WERI-Rb-1 (cell line): ENCODE measurements at regions not wholly inside any gene's neighbourhood (a gene's known extent, or its start where the extent isn't known, plus 50 kb on each side); places are given as distances from the start of the nearest gene placed in this dataset.

Source experiments
- DNase-seq: peaks from one replicate; pipeline ENCODE4 v3.0.0-alpha.2; 2020
- H3K27ac ChIP-seq: fragments of 250-450 bp; sonication (Bioruptor Pico); 2 replicates; pipeline ENCODE4 v1.5.1; 2020; ENCODE audit warnings: mild to moderate bottlenecking, moderate library complexity
- H3K27me3 ChIP-seq: fragments of 250-450 bp; sonication (Bioruptor Pico); 2 replicates; pipeline ENCODE4 v1.5.1; 2021; ENCODE audit warnings: mild to moderate bottlenecking, low read depth, moderate library complexity; ENCODE audit not compliant: insufficient read depth, severe bottlenecking
- H3K36me3 ChIP-seq: fragments of 250-450 bp; sonication (Bioruptor Pico); 2 replicates; pipeline ENCODE4 v1.5.1; 2020; ENCODE audit warnings: mild to moderate bottlenecking, moderate library complexity
- H3K4me3 ChIP-seq: 2 replicates; pipeline ENCODE4 v1.5.1; 2011; ENCODE audit warnings: low read depth, mild to moderate bottlenecking, control low read depth, low read length
- H3K9me3 ChIP-seq: fragments of 250-450 bp; sonication (Bioruptor Pico); 2 replicates; pipeline ENCODE4 v1.5.1; 2021; ENCODE audit warnings: mild to moderate bottlenecking, moderate library complexity; ENCODE audit not compliant: severe bottlenecking
- TF ChIP-seq, protein P1 (sequence below): IDR thresholded peaks from 2 replicates; pipeline ENCODE4 v1.5.1; 2011; ENCODE audit warnings: low read depth, mild to moderate bottlenecking, control low read depth, inconsistent platforms, low read length

DNA sequence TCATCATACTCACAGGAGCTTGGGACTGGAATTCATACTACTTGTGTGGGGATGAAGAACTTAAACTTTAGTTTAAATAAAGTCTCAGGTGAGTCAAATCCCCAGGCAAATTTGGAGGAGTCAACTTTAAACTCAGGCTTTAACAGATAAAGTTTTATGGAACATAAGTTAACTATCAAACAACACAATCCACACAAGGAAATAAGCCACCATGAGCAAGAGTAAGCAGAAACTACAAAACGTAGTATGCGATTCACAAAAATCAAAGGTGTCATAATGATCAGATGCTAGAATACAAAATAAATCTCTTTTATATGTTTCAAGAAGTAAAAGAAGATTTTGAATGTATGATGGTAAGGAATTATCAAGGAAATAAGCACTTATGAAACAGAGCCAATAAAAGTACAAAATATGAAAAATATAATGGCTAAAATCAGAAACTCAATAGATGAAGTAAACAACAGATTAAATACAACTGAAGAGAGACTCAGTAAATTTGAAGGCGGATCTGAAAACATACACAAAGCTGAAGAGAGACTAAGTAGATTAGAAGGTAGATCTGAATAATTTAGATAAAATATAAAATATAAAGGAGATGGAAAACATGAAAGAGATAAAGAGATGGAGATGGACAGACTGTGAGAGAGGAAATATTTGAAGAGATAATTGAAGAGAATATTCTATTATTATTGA is 97.5 kb upstream of the TWIST2 start:
- Histone ChIP-seq H3K27me3 (peaks cover 59% of the 10 kb centered on the region), H3K9me3 (peaks cover 3% of the 10 kb centered on the region), H3K36me3 (no peaks in the 10 kb centered on the region), H3K27ac (no peak overlapping the region), H3K4me3 (no peak overlapping the region)
- no peak for DNase-seq
- TF ChIP-seq, protein P1, sequence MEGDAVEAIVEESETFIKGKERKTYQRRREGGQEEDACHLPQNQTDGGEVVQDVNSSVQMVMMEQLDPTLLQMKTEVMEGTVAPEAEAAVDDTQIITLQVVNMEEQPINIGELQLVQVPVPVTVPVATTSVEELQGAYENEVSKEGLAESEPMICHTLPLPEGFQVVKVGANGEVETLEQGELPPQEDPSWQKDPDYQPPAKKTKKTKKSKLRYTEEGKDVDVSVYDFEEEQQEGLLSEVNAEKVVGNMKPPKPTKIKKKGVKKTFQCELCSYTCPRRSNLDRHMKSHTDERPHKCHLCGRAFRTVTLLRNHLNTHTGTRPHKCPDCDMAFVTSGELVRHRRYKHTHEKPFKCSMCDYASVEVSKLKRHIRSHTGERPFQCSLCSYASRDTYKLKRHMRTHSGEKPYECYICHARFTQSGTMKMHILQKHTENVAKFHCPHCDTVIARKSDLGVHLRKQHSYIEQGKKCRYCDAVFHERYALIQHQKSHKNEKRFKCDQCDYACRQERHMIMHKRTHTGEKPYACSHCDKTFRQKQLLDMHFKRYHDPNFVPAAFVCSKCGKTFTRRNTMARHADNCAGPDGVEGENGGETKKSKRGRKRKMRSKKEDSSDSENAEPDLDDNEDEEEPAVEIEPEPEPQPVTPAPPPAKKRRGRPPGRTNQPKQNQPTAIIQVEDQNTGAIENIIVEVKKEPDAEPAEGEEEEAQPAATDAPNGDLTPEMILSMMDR, result no peak

DNA sequence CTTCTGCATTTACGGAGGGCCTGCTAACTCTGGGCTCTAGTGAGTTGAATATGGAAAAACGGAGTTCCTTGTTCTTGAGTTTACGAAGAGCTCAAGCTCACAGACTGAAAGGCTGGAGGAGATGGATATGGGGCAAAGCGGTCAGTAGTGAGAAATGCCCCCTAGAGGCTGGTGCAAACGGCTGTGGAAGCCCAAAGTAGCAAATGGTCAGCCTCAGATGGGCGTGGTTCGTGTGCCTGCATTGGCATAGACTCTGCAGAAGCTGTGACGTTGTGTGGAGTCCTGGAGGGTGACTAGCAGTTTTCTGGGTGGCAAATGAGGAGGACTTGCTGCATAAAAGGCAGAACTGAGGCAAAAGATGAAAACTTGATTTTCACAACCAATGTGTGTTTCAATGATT is 93.6 kb upstream of the TWIST2 start:
- H3K9me3 ChIP-seq, result peaks cover 3% of the 10 kb centered on the region
- peaks cover 57% of the 10 kb centered on the region for H3K27me3 ChIP-seq
- DNase-seq, result no peak

DNA sequence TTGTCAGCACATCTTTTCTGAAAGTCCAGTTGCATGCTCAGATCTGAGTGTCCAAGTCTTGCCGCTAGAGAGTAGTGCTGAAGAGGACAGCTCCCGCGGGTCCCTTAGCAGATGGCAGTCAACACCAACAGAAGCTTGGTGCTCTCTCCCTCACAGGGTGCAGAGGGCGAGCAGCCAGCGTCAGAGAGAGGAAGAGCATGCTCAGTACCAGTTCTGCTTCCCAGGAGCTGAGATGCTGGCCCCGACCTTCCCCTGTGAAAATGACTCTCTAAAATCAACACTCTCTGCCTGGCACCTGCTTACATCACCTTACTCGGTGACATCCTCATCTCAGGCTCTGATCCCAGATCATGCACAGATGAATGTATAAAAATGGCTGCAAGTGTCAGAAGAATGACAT is 86.0 kb upstream of the TWIST2 start:
- Histone ChIP-seq H3K36me3 (no peaks in the 10 kb centered on the region), H3K9me3 (no peaks in the 10 kb centered on the region)

More for the DNA sequence above, 93.6 kb upstream of the TWIST2 start:
- TF ChIP-seq, protein P1, result 0 out of 2 replicates have a peak, but pooled peaks have one; percentile 8
- Histone ChIP-seq H3K27ac (no peak overlapping the region), H3K4me3 (no peak overlapping the region), H3K36me3 (no peaks in the 10 kb centered on the region)

DNA sequence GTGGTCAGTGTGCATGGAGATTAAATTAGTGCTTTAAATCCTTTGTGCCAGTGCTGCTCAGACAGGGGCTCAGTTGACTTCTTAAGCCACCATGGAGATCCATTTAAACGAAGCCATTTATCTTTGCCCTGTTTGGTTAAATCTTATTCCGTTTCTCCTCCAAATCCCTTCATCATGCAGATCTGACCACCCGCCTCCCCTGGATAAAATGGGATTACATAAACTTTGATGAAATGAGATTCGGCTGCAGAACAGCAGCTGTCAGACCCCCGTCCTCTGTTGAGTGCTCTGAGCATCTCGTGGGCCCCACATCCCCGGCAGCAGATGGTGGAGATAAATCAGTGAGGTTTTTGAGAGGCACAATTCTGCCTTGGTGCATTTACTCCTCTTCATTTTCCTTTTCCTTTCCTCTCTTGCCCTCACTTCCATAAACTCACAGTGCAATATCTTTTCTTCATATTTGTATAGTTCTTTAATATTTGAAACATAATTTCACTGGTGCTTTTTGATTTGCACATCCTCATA is 84.4 kb upstream of the TWIST2 start:
- peaks cover 62% of the 10 kb centered on the region for H3K27me3 ChIP-seq
- no peak overlapping the region for H3K27ac ChIP-seq
- H3K9me3 ChIP-seq, result no peaks in the 10 kb centered on the region
- H3K36me3 ChIP-seq, result no peaks in the 10 kb centered on the region
- peak; percentile 30 for DNase-seq
- TF ChIP-seq, protein P1, result no peak
- H3K4me3 ChIP-seq, result no peak overlapping the region

More for the DNA sequence above, 86.0 kb upstream of the TWIST2 start:
- TF ChIP-seq, protein P1, result no peak
- Histone ChIP-seq H3K27me3 (peaks cover 63% of the 10 kb centered on the region), H3K27ac (no peak overlapping the region), H3K4me3 (no peak overlapping the region)
- no peak for DNase-seq

DNA sequence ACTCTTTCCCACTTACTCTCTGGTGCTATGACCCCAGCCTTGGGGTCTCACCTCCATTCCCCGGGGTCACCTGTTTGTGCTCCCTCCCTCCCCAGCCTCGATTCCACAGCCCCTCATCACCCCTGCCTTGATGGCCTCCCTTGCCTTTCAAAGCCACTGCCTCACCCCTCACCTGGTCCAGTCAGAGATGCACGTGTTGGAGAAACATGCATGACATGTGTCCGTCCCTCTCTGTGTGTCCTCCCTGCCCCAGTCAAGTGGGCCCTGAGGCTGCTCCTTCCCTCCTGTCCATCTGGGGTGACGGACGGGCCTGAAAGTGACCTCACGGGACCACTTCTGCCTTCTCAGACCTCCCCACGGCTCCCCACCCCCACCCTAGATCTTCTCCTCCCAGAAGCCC is 82.3 kb upstream of the TWIST2 start:
- TF ChIP-seq, protein P1, result no peak
- Histone ChIP-seq H3K4me3 (no peak overlapping the region), H3K27me3 (peaks cover 64% of the 10 kb centered on the region), H3K27ac (no peak overlapping the region), H3K9me3 (no peaks in the 10 kb centered on the region), H3K36me3 (no peaks in the 10 kb centered on the region)
- DNase-seq, result no peak
